ENCODE measurements at regions not wholly inside any gene's neighbourhood (a gene's known extent, or its start where the extent isn't known, plus 50 kb on each side); places are given as distances from the start of the nearest gene placed in this dataset.

GRCh38 chr4:181293014-181293413 is 950.2 kb upstream of the TENM3 start:
- H3K9me3 Mint-ChIP-seq, result peaks cover 1% of the 10 kb centered on the region
- no peaks in the 10 kb centered on the region for H3K36me3 Mint-ChIP-seq (ENCODE audit: low read depth)
- intact Hi-C loops (cut with micrococcal nuclease), result no loop called here
- no peak for DNase-seq (ENCODE audit: low spot score)
- no peaks in the 10 kb centered on the region for H3K27me3 Mint-ChIP-seq (ENCODE audit: low read depth)
- no peak overlapping the region for H3K4me3 Mint-ChIP-seq (ENCODE audit: low read depth)
- H3K27ac Mint-ChIP-seq, result no peak overlapping the region
- H3K4me1 Mint-ChIP-seq (ENCODE audit: low read depth), result no peaks in the 10 kb centered on the region

DNA sequence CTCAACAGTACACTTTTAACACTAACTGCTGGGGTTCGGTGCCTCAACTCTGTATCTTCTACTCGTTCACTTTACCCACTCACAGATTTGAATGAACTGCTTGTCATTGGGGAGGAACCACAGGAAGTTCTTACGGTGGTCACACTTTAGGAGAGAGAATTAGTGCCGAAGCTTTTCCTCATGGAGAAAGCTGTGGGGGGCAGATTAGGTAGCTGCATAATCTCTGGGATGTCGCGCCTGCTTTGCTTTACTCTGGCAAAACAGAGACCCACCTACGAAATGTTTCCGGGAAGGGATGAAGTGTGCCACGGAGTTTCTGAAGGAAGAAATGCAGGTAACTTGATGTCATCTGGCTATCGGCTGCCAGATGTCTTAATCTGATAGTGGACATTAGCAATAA is 949.7 kb upstream of the TENM3 start:
- intact Hi-C loops (cut with micrococcal nuclease), result no loop called here
- DNase-seq (ENCODE audit: low spot score), result no peak
- H3K4me1 Mint-ChIP-seq (ENCODE audit: low read depth), result no peaks in the 10 kb centered on the region
- no peaks in the 10 kb centered on the region for H3K9me3 Mint-ChIP-seq
- no peaks in the 10 kb centered on the region for H3K36me3 Mint-ChIP-seq (ENCODE audit: low read depth)
- H3K27ac Mint-ChIP-seq, result no peak overlapping the region
- H3K27me3 Mint-ChIP-seq (ENCODE audit: low read depth), result no peaks in the 10 kb centered on the region
- no peak overlapping the region for H3K4me3 Mint-ChIP-seq (ENCODE audit: low read depth)

- H3K9me3 Mint-ChIP-seq, result no peaks in the 10 kb centered on the region
- H3K4me3 Mint-ChIP-seq (ENCODE audit: low read depth), result no peak overlapping the region
- no peak for DNase-seq (ENCODE audit: low spot score)
- no peaks in the 10 kb centered on the region for H3K36me3 Mint-ChIP-seq (ENCODE audit: low read depth)
- H3K27me3 Mint-ChIP-seq (ENCODE audit: low read depth), result no peaks in the 10 kb centered on the region
- H3K27ac Mint-ChIP-seq, result no peak overlapping the region
- intact Hi-C loops (cut with micrococcal nuclease), result no loop called here
- no peaks in the 10 kb centered on the region for H3K4me1 Mint-ChIP-seq (ENCODE audit: low read depth)
Measured at GRCh38 chr4:181294421-181294820, 948.8 kb upstream of the TENM3 start.

DNA sequence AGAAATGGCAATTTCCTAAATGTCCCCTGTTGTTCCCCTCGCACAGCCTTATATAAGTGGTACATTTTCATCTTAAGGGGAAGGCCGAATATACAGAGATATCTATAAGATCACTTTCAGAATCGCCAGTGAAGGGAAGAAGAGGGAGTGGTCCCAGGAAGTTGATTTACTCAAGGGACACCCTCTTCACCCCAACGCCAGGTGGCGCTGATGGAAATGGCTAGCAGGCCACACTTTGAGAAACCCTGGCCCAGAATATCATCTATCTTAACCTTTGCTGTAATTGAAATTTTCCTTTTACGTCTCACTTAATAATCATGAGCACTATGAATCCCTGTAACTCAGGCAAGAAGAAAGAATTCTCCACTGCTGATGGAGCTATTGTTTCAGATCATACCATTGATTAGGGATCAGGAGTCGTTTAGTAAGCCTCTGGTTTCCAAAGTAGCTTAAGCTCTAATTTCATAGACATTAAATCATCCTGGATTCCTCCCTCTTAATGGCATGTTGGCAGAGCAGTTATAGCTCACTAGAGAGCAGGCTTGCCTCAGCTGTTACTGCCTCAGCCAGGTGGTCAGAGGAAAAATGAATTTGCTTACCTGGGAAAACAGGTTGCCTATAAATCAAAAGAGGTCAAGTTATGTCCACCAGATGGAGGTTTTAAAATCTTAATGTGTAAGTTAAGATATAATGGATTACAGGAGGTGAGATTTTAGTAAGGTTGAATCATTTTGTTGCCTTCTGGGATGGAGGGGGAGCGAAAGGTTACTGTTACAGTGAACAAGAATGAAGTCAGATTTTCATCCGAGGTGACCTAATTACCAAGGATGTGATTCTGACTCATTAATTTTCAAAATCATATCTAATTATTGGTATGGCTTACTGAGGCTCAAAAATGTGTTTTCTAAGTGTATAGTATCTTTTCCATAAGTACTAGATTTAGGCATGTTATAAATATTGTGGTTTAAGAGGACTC is 941.2 kb upstream of the TENM3 start:
- H3K27ac Mint-ChIP-seq, result no peak overlapping the region
- no peaks in the 10 kb centered on the region for H3K4me1 Mint-ChIP-seq (ENCODE audit: low read depth)
- H3K9me3 Mint-ChIP-seq, result no peaks in the 10 kb centered on the region
- no peak for DNase-seq (ENCODE audit: low spot score)
- intact Hi-C loops (cut with micrococcal nuclease), result no loop called here
- H3K36me3 Mint-ChIP-seq (ENCODE audit: low read depth), result no peaks in the 10 kb centered on the region
- H3K4me3 Mint-ChIP-seq (ENCODE audit: low read depth), result no peak overlapping the region
- no peaks in the 10 kb centered on the region for H3K27me3 Mint-ChIP-seq (ENCODE audit: low read depth)

DNA sequence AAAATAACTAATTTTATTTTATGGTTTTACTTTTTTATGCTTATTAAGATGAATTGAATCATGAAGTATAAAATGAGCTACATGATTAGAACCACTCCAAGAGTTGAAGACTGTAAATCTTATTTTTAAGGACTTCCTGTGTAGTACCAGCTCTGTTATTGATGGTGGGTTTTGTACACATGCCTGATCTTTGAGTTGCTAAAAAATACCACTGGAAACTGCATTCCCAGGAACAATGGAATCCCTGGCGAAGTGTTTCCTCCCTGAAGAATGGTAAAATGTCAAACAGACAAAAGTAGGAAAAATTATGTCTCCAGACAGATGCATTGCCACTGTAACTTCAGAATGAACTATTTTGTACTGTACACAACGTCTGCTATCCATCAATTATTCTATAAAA is 935.4 kb upstream of the TENM3 start:
- no peak for DNase-seq (ENCODE audit: low spot score)
- no peaks in the 10 kb centered on the region for H3K4me1 Mint-ChIP-seq (ENCODE audit: low read depth)
- H3K27me3 Mint-ChIP-seq (ENCODE audit: low read depth), result no peaks in the 10 kb centered on the region
- no peaks in the 10 kb centered on the region for H3K9me3 Mint-ChIP-seq
- no peak overlapping the region for H3K27ac Mint-ChIP-seq
- H3K36me3 Mint-ChIP-seq (ENCODE audit: low read depth), result no peaks in the 10 kb centered on the region
- H3K4me3 Mint-ChIP-seq (ENCODE audit: low read depth), result no peak overlapping the region
- intact Hi-C loops (cut with micrococcal nuclease), result no loop called here

DNA sequence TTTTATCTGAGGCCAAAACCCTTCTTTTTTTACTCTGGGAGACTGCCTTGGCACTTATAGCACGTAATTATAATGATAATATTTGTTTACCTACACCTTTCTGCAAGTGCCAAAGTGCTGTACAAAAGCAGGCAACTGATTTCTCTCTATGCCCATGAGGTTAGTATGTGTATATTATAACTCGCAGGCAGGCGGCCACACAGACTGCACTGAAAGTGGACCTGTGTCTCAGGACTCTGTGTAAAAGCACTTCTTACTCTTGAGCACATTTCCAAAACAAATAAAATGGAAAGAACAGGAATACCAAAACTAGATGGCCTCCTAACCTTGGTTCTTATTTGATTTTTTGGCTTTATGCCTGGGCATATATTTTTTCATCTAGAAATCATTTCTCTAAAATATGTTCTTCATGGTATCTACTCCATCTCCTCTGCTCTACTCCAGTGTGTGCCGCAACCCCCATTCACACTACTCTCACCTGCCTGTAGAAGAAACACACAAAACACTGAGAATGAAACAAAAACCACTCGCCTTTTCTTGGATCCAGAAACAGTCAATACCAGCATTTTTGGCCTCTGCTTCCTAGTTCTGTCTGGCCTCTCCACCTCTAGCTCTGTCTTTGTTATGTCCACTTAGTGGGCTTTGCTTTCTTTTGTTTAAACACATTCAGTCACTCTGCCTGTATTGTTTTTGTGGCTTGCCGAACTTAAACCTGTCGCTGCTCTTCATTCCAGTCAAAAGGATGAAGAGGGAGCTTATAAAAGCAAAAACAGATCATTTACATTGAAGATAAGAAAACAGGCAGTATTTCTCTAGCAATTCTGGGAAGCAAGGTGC is 934.5 kb upstream of the TENM3 start:
- no peak overlapping the region for H3K27ac Mint-ChIP-seq
- H3K9me3 Mint-ChIP-seq, result no peaks in the 10 kb centered on the region
- no peaks in the 10 kb centered on the region for H3K36me3 Mint-ChIP-seq (ENCODE audit: low read depth)
- no peak overlapping the region for H3K4me3 Mint-ChIP-seq (ENCODE audit: low read depth)
- DNase-seq (ENCODE audit: low spot score), result no peak
- intact Hi-C loops (cut with micrococcal nuclease), result no loop called here
- H3K4me1 Mint-ChIP-seq (ENCODE audit: low read depth), result no peaks in the 10 kb centered on the region
- no peaks in the 10 kb centered on the region for H3K27me3 Mint-ChIP-seq (ENCODE audit: low read depth)

DNA sequence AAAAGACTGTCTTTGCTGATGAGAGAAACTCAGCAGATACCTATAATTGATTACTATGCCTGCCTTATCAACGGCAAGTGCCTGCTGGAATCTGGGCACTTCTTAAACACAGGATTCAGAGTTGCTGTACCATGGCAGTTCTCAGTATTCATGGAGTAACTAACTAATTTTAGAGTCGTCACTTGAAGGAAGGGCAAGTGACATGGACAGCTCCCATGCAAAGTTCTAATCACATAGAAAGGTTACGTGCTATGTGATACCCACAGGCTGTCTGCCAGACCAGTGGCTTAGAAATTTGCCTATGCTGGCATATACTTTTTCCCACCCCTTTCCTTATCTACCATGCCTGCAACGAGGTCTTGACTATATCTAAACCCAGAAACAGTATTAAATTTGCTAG is 931.1 kb upstream of the TENM3 start:
- intact Hi-C loops (cut with micrococcal nuclease), result no loop called here

GRCh38 chr4:181319629-181320028 is 923.6 kb upstream of the TENM3 start:
- no peak for DNase-seq (ENCODE audit: low spot score)
- intact Hi-C loops (cut with micrococcal nuclease), result no loop called here
- H3K27me3 Mint-ChIP-seq (ENCODE audit: low read depth), result no peaks in the 10 kb centered on the region
- no peak overlapping the region for H3K4me3 Mint-ChIP-seq (ENCODE audit: low read depth)
- H3K4me1 Mint-ChIP-seq (ENCODE audit: low read depth), result no peaks in the 10 kb centered on the region
- no peaks in the 10 kb centered on the region for H3K36me3 Mint-ChIP-seq (ENCODE audit: low read depth)
- no peak overlapping the region for H3K27ac Mint-ChIP-seq
- H3K9me3 Mint-ChIP-seq, result no peaks in the 10 kb centered on the region

More for the DNA sequence above, 931.1 kb upstream of the TENM3 start:
- H3K27ac Mint-ChIP-seq, result no peak overlapping the region
- no peaks in the 10 kb centered on the region for H3K27me3 Mint-ChIP-seq (ENCODE audit: low read depth)
- H3K36me3 Mint-ChIP-seq (ENCODE audit: low read depth), result no peaks in the 10 kb centered on the region
- DNase-seq (ENCODE audit: low spot score), result no peak
- H3K4me3 Mint-ChIP-seq (ENCODE audit: low read depth), result no peak overlapping the region
- H3K4me1 Mint-ChIP-seq (ENCODE audit: low read depth), result no peaks in the 10 kb centered on the region
- no peaks in the 10 kb centered on the region for H3K9me3 Mint-ChIP-seq

- Mint-ChIP-seq H3K9me3 (peaks cover 18% of the 10 kb centered on the region), H3K36me3 (ENCODE audit: low read depth) (no peaks in the 10 kb centered on the region)
- DNase-seq (ENCODE audit: low spot score), result no peak
Measured at GRCh38 chr4:181323061-181323460, 920.1 kb upstream of the TENM3 start.

GRCh38 chr4:181330654-181331201 is 912.5 kb upstream of the TENM3 start:
- intact Hi-C loops (cut with micrococcal nuclease), result no loop called here
- Mint-ChIP-seq H3K27me3 (ENCODE audit: low read depth) (no peaks in the 10 kb centered on the region), H3K4me1 (ENCODE audit: low read depth) (no peaks in the 10 kb centered on the region), H3K36me3 (ENCODE audit: low read depth) (no peaks in the 10 kb centered on the region), H3K27ac (no peak overlapping the region), H3K4me3 (ENCODE audit: low read depth) (no peak overlapping the region), H3K9me3 (peaks cover 21% of the 10 kb centered on the region)
- no peak for DNase-seq (ENCODE audit: low spot score)

More at GRCh38 chr4:181323061-181323460, 920.1 kb upstream of the TENM3 start:
- H3K4me1 Mint-ChIP-seq (ENCODE audit: low read depth), result no peaks in the 10 kb centered on the region
- intact Hi-C loops (cut with micrococcal nuclease), result no loop called here
- H3K27me3 Mint-ChIP-seq (ENCODE audit: low read depth), result no peaks in the 10 kb centered on the region
- H3K4me3 Mint-ChIP-seq (ENCODE audit: low read depth), result no peak overlapping the region
- no peak overlapping the region for H3K27ac Mint-ChIP-seq

DNA sequence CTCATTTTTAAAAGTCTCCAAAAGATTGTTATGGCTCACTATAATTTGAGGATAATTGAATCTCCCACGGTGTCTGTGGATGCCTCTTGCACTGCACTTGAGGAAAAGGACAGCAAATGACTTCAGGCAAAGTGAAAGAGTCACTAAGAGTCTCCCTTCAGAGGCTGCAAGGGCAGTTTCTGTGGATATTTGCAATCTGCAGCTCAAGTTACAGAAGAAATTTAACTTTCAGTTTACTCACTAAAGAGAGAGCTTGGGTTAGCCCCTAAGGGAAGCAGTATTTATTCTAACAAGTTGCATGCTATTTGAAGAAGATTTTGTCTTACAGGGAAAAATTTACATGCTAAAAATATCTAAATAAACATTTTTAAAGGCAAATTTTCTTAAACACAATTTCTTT is 912.0 kb upstream of the TENM3 start:
- Mint-ChIP-seq H3K4me3 (ENCODE audit: low read depth) (no peak overlapping the region), H3K27me3 (ENCODE audit: low read depth) (no peaks in the 10 kb centered on the region), H3K36me3 (ENCODE audit: low read depth) (no peaks in the 10 kb centered on the region), H3K4me1 (ENCODE audit: low read depth) (no peaks in the 10 kb centered on the region), H3K9me3 (peaks cover 21% of the 10 kb centered on the region), H3K27ac (no peak overlapping the region)
- intact Hi-C loops (cut with micrococcal nuclease), result no loop called here
- DNase-seq (ENCODE audit: low spot score), result no peak

GRCh38 chr4:181345931-181346330 is 897.3 kb upstream of the TENM3 start:
- Mint-ChIP-seq H3K4me3 (ENCODE audit: low read depth) (no peak overlapping the region), H3K36me3 (ENCODE audit: low read depth) (no peaks in the 10 kb centered on the region), H3K27me3 (ENCODE audit: low read depth) (no peaks in the 10 kb centered on the region), H3K27ac (no peak overlapping the region), H3K9me3 (peaks cover 9% of the 10 kb centered on the region), H3K4me1 (ENCODE audit: low read depth) (no peaks in the 10 kb centered on the region)
- intact Hi-C loops (cut with micrococcal nuclease), result no loop called here
- DNase-seq (ENCODE audit: low spot score), result no peak

Data from activated T-helper 2 cell treated with anti-CD3 and anti-CD28 coated beads, Interferon-gamma antibody, Interleukin-2, Interleukin-4, amounts not matched to agents 10 μg/mL and 5 μg/mL and 100 μg/mL, durations not matched to agents 14 hours and 24 hours and 36 hours (primary cell).